ENCODE measurements at regions not wholly inside any gene's neighbourhood (a gene's known extent, or its start where the extent isn't known, plus 50 kb on each side); places are given as distances from the start of the nearest gene placed in this dataset.

DNA sequence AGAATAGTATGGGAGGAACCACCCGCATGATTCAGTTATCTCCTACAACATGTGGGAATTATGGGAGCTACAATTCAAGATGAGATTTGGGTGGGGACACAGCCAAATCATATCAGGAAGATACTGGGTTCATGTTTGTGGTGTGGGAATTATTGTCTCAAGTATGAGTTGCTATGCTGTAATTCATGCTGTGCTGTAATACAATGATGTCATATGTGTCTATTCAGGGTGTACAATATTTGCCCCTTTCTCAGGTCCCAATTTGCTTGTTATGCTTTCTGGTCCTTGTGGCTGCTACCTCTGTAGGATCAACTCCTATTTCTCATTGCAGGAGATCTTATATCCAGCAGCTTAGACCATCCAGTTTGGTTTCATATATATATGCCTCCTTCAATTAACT is 52.2 kb upstream of the ARHGAP20 start:
- TF ChIP-seq ZBTB21 (CRISPR knock-in tag; IDR thresholded peaks at IDR 0.05; ENCODE audit: borderline replicate concordance) (no peak), FOXP1 (CRISPR knock-in tag; IDR thresholded peaks at IDR 0.05; ENCODE audit: borderline replicate concordance) (no peak), MAX (CRISPR knock-in tag; IDR thresholded peaks at IDR 0.05) (no peak), ESRRA (CRISPR knock-in tag; IDR thresholded peaks at IDR 0.05; ENCODE audit: borderline replicate concordance) (no peak), TEAD1 (CRISPR knock-in tag; IDR thresholded peaks at IDR 0.05) (no peak), MYBL2 (CRISPR knock-in tag; IDR thresholded peaks at IDR 0.05) (no peak)
- TF ChIP-seq, protein P1, sequence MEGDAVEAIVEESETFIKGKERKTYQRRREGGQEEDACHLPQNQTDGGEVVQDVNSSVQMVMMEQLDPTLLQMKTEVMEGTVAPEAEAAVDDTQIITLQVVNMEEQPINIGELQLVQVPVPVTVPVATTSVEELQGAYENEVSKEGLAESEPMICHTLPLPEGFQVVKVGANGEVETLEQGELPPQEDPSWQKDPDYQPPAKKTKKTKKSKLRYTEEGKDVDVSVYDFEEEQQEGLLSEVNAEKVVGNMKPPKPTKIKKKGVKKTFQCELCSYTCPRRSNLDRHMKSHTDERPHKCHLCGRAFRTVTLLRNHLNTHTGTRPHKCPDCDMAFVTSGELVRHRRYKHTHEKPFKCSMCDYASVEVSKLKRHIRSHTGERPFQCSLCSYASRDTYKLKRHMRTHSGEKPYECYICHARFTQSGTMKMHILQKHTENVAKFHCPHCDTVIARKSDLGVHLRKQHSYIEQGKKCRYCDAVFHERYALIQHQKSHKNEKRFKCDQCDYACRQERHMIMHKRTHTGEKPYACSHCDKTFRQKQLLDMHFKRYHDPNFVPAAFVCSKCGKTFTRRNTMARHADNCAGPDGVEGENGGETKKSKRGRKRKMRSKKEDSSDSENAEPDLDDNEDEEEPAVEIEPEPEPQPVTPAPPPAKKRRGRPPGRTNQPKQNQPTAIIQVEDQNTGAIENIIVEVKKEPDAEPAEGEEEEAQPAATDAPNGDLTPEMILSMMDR (IDR thresholded peaks at IDR 0.05): no peak
- TF ChIP-seq, protein P2, sequence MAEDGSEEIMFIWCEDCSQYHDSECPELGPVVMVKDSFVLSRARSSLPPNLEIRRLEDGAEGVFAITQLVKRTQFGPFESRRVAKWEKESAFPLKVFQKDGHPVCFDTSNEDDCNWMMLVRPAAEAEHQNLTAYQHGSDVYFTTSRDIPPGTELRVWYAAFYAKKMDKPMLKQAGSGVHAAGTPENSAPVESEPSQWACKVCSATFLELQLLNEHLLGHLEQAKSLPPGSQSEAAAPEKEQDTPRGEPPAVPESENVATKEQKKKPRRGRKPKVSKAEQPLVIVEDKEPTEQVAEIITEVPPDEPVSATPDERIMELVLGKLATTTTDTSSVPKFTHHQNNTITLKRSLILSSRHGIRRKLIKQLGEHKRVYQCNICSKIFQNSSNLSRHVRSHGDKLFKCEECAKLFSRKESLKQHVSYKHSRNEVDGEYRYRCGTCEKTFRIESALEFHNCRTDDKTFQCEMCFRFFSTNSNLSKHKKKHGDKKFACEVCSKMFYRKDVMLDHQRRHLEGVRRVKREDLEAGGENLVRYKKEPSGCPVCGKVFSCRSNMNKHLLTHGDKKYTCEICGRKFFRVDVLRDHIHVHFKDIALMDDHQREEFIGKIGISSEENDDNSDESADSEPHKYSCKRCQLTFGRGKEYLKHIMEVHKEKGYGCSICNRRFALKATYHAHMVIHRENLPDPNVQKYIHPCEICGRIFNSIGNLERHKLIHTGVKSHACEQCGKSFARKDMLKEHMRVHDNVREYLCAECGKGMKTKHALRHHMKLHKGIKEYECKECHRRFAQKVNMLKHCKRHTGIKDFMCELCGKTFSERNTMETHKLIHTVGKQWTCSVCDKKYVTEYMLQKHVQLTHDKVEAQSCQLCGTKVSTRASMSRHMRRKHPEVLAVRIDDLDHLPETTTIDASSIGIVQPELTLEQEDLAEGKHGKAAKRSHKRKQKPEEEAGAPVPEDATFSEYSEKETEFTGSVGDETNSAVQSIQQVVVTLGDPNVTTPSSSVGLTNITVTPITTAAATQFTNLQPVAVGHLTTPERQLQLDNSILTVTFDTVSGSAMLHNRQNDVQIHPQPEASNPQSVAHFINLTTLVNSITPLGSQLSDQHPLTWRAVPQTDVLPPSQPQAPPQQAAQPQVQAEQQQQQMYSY (CRISPR knock-in tag; IDR thresholded peaks at IDR 0.05): no peak
- TF ChIP-seq, protein P3, sequence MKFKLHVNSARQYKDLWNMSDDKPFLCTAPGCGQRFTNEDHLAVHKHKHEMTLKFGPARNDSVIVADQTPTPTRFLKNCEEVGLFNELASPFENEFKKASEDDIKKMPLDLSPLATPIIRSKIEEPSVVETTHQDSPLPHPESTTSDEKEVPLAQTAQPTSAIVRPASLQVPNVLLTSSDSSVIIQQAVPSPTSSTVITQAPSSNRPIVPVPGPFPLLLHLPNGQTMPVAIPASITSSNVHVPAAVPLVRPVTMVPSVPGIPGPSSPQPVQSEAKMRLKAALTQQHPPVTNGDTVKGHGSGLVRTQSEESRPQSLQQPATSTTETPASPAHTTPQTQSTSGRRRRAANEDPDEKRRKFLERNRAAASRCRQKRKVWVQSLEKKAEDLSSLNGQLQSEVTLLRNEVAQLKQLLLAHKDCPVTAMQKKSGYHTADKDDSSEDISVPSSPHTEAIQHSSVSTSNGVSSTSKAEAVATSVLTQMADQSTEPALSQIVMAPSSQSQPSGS (CRISPR knock-in tag; IDR thresholded peaks at IDR 0.05; ENCODE audit: borderline replicate concordance, low read depth): no peak
- TF ChIP-seq, protein P4, sequence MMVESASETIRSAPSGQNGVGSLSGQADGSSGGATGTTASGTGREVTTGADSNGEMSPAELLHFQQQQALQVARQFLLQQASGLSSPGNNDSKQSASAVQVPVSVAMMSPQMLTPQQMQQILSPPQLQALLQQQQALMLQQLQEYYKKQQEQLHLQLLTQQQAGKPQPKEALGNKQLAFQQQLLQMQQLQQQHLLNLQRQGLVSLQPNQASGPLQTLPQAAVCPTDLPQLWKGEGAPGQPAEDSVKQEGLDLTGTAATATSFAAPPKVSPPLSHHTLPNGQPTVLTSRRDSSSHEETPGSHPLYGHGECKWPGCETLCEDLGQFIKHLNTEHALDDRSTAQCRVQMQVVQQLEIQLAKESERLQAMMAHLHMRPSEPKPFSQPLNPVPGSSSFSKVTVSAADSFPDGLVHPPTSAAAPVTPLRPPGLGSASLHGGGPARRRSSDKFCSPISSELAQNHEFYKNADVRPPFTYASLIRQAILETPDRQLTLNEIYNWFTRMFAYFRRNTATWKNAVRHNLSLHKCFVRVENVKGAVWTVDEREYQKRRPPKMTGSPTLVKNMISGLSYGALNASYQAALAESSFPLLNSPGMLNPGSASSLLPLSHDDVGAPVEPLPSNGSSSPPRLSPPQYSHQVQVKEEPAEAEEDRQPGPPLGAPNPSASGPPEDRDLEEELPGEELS (CRISPR knock-in tag; IDR thresholded peaks at IDR 0.05): no peak
